ENCODE measurements at regions not wholly inside any gene's neighbourhood (a gene's known extent, or its start where the extent isn't known, plus 50 kb on each side); places are given as distances from the start of the nearest gene placed in this dataset.

DNA sequence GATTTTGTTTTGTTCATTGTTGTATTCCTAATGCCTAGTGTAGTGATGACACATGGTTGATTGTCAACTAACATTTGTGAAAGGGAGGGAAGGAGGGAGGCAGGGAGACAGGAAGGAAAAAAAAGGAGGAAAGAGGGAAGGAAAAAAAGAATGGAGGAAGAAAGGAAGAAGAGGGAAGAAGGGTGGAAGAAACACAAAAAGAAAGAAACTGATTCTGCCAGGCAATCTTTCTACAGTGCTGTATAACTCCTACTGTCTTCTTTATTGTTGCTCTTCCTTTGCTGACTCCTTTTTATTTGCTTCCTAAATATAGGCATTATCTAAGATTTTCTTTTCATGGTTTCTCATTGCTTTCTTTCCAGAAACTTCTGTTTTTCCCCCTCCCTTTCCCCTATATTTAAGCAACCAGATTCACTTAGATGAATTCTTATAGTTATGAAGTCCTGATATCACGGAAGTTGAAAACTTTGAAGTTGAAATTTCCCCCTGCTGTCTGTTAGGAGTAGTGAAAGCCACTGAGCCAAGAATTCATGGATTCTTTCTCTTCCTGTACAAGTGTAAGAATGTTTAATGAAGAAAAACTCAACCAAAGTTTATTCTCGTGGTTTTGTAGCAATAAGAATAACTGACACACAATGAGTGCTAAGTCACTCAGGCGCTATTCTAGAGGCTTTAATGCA lies 305.1 kb upstream of the FSHR start:
- Histone ChIP-seq H3K27me3 (ENCODE audit: control insufficient read depth, extremely low read depth, insufficient read depth, low read length) (no peaks in the 10 kb centered on the region), H3K27ac (ENCODE audit: control insufficient read depth, insufficient read depth, low read length) (no peak overlapping the region), H3K9me1 (ENCODE audit: control insufficient read depth, extremely low read depth, insufficient read depth, low read length) (no peaks in the 10 kb centered on the region), H4K20me1 (ENCODE audit: control insufficient read depth, extremely low read depth, insufficient read depth, low read length) (no peaks in the 10 kb centered on the region), H2AFZ (ENCODE audit: control insufficient read depth, low read length) (no peak overlapping the region), H3K36me3 (ENCODE audit: control insufficient read depth in 2 of 2, extremely low read depth in 1 of 2, insufficient read depth in 2 of 2, low read length in 2 of 2) (no peaks in the 10 kb centered on the region), H3K9ac (ENCODE audit: control insufficient read depth, extremely low read depth, insufficient read depth, low read length) (no peak overlapping the region), H3K4me3 (ENCODE audit: control insufficient read depth in 2 of 3, extremely low read depth in 1 of 3, insufficient read depth in 2 of 3, low read depth in 1 of 3, low read length in 3 of 3) (no peak overlapping the region), H3K4me1 (ENCODE audit: control insufficient read depth, extremely low read depth, insufficient read depth, low read length) (no peaks in the 10 kb centered on the region), H3K4me2 (ENCODE audit: control insufficient read depth, extremely low read depth, insufficient read depth, low read depth, low read length) (no peak overlapping the region), H3K79me2 (ENCODE audit: control insufficient read depth, insufficient read depth, low read length) (no peaks in the 10 kb centered on the region), H3K9me3 (ENCODE audit: control insufficient read depth, low read depth, low read length) (no peaks in the 10 kb centered on the region)
- TF ChIP-seq, protein P1, sequence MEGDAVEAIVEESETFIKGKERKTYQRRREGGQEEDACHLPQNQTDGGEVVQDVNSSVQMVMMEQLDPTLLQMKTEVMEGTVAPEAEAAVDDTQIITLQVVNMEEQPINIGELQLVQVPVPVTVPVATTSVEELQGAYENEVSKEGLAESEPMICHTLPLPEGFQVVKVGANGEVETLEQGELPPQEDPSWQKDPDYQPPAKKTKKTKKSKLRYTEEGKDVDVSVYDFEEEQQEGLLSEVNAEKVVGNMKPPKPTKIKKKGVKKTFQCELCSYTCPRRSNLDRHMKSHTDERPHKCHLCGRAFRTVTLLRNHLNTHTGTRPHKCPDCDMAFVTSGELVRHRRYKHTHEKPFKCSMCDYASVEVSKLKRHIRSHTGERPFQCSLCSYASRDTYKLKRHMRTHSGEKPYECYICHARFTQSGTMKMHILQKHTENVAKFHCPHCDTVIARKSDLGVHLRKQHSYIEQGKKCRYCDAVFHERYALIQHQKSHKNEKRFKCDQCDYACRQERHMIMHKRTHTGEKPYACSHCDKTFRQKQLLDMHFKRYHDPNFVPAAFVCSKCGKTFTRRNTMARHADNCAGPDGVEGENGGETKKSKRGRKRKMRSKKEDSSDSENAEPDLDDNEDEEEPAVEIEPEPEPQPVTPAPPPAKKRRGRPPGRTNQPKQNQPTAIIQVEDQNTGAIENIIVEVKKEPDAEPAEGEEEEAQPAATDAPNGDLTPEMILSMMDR (optimal IDR thresholded peaks at IDR 0.05 in 1 of 3, IDR thresholded peaks at IDR 0.05 in 1 of 3, conservative IDR thresholded peaks at IDR 0.05 in 1 of 3; ENCODE audit: extremely low read depth in 1 of 3, insufficient read depth in 2 of 3, low read length in 3 of 3) = no peak
- no peak for TF ChIP-seq EZH2 (IDR thresholded peaks at IDR 0.05; ENCODE audit: low read length)
- DNase-seq (ENCODE audit: low read depth, low spot score) = no peak
- dilution Hi-C loops (cut with MboI; ENCODE audit: extremely low pct_ligation_motif_present, low sequenced_read_pairs) = no loop called here
- FAIRE-seq = no peak

- FAIRE-seq = no peak
- no peak overlapping the region for H3K4me2 ChIP-seq (ENCODE audit: control insufficient read depth, extremely low read depth, insufficient read depth, low read depth, low read length)
- dilution Hi-C loops (cut with MboI; ENCODE audit: extremely low pct_ligation_motif_present, low sequenced_read_pairs) = no loop called here
Observed at GRCh38 chr2:49444005-49444404, 289.7 kb upstream of the FSHR start.

More at GRCh38 chr2:49444005-49444404, 289.7 kb upstream of the FSHR start:
- no peaks in the 10 kb centered on the region for H3K36me3 ChIP-seq (ENCODE audit: control insufficient read depth in 2 of 2, extremely low read depth in 1 of 2, insufficient read depth in 2 of 2, low read length in 2 of 2)
- DNase-seq (ENCODE audit: low read depth, low spot score) = no peak
- no peaks in the 10 kb centered on the region for H4K20me1 ChIP-seq (ENCODE audit: control insufficient read depth, extremely low read depth, insufficient read depth, low read length)
- H3K27ac ChIP-seq (ENCODE audit: control insufficient read depth, insufficient read depth, low read length) = no peak overlapping the region
- no peak overlapping the region for H3K9ac ChIP-seq (ENCODE audit: control insufficient read depth, extremely low read depth, insufficient read depth, low read length)
- H3K27me3 ChIP-seq (ENCODE audit: control insufficient read depth, extremely low read depth, insufficient read depth, low read length) = no peaks in the 10 kb centered on the region
- H3K4me3 ChIP-seq (ENCODE audit: control insufficient read depth in 2 of 3, extremely low read depth in 1 of 3, insufficient read depth in 2 of 3, low read depth in 1 of 3, low read length in 3 of 3) = no peak overlapping the region
- no peaks in the 10 kb centered on the region for H3K9me1 ChIP-seq (ENCODE audit: control insufficient read depth, extremely low read depth, insufficient read depth, low read length)
- H3K79me2 ChIP-seq (ENCODE audit: control insufficient read depth, insufficient read depth, low read length) = no peaks in the 10 kb centered on the region
- H3K4me1 ChIP-seq (ENCODE audit: control insufficient read depth, extremely low read depth, insufficient read depth, low read length) = no peaks in the 10 kb centered on the region
- TF ChIP-seq, protein P1 (optimal IDR thresholded peaks at IDR 0.05 in 1 of 3, IDR thresholded peaks at IDR 0.05 in 1 of 3, conservative IDR thresholded peaks at IDR 0.05 in 1 of 3; ENCODE audit: extremely low read depth in 1 of 3, insufficient read depth in 2 of 3, low read length in 3 of 3) = no peak
- H3K9me3 ChIP-seq (ENCODE audit: control insufficient read depth, low read depth, low read length) = no peaks in the 10 kb centered on the region
- H2AFZ ChIP-seq (ENCODE audit: control insufficient read depth, low read length) = no peak overlapping the region
